ENCODE measurements at regions not wholly inside any gene's neighbourhood (a gene's known extent, or its start where the extent isn't known, plus 50 kb on each side); places are given as distances from the start of the nearest gene placed in this dataset.

DNA sequence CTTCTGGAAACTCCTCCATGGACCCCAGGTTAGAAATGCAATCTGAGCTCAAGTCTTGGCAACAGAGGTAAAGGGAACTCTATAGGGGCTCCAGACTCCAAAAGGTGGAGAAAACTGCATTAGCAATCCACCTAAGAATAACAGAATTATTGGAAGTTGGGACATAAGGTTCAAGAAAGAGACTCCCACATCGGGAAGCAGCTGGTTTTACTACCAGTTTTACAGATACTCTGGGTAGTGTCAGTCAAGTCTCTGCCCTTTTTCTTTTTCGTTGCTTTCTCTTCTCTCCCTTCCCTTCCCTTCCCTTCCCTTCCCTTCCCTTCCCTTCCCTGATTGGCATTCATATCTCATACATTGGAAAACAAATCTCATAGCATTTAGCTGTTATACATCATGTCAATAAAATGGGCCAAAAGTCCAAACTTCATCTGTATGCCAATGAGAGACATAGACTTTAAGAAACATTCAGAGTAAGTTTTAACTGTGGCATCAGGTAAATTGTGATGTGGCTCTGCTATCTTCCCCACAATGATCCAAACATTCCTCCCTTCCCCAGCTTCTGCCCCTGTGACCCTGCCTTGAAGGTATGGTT, 166.7 kb downstream of the KCNE4 start:
- H3K9me3 Mint-ChIP-seq, result no peaks in the 10 kb centered on the region; the same call in 1 of the 2 replicates
- no peaks in the 10 kb centered on the region for H3K27me3 Mint-ChIP-seq (ENCODE audit: low read depth)
- TF ChIP-seq ZNF219 (CRISPR knock-in tag; IDR thresholded peaks at IDR 0.05; ENCODE audit: borderline replicate concordance), result no peak
- no peak for TF ChIP-seq CREM (CRISPR knock-in tag; IDR thresholded peaks at IDR 0.05)
- TF ChIP-seq, protein P1, sequence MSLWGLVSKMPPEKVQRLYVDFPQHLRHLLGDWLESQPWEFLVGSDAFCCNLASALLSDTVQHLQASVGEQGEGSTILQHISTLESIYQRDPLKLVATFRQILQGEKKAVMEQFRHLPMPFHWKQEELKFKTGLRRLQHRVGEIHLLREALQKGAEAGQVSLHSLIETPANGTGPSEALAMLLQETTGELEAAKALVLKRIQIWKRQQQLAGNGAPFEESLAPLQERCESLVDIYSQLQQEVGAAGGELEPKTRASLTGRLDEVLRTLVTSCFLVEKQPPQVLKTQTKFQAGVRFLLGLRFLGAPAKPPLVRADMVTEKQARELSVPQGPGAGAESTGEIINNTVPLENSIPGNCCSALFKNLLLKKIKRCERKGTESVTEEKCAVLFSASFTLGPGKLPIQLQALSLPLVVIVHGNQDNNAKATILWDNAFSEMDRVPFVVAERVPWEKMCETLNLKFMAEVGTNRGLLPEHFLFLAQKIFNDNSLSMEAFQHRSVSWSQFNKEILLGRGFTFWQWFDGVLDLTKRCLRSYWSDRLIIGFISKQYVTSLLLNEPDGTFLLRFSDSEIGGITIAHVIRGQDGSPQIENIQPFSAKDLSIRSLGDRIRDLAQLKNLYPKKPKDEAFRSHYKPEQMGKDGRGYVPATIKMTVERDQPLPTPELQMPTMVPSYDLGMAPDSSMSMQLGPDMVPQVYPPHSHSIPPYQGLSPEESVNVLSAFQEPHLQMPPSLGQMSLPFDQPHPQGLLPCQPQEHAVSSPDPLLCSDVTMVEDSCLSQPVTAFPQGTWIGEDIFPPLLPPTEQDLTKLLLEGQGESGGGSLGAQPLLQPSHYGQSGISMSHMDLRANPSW (CRISPR knock-in tag; conservative IDR thresholded peaks at IDR 0.05; ENCODE audit: low read depth), result no peak
- TF ChIP-seq RORB (CRISPR knock-in tag; IDR thresholded peaks at IDR 0.05), result no peak
- TF ChIP-seq, protein P2, sequence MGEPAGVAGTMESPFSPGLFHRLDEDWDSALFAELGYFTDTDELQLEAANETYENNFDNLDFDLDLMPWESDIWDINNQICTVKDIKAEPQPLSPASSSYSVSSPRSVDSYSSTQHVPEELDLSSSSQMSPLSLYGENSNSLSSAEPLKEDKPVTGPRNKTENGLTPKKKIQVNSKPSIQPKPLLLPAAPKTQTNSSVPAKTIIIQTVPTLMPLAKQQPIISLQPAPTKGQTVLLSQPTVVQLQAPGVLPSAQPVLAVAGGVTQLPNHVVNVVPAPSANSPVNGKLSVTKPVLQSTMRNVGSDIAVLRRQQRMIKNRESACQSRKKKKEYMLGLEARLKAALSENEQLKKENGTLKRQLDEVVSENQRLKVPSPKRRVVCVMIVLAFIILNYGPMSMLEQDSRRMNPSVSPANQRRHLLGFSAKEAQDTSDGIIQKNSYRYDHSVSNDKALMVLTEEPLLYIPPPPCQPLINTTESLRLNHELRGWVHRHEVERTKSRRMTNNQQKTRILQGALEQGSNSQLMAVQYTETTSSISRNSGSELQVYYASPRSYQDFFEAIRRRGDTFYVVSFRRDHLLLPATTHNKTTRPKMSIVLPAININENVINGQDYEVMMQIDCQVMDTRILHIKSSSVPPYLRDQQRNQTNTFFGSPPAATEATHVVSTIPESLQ (CRISPR knock-in tag; IDR thresholded peaks at IDR 0.05), result no peak
- TF ChIP-seq ZNF263 (CRISPR knock-in tag; IDR thresholded peaks at IDR 0.05; ENCODE audit: low read depth), result no peak
- peaks cover 31% of the 10 kb centered on the region for H3K4me1 Mint-ChIP-seq
- DNase-seq (ENCODE audit: low spot score) (no peak), ATAC-seq (no peak)
- POLR2A ChIA-PET, result no interaction called here
- no peaks in the 10 kb centered on the region for H3K36me3 Mint-ChIP-seq
- no peak overlapping the region for H3K27ac Mint-ChIP-seq
- H3K4me3 Mint-ChIP-seq, result no peak overlapping the region
- CTCF ChIA-PET, result interaction anchor here (0.6 to 1.3 kb wide), 3 partner anchors 10 to 901 kb away, joined by 3 to 6 read pairs (median 6); no protein-coding TSS in a partner anchor

DNA sequence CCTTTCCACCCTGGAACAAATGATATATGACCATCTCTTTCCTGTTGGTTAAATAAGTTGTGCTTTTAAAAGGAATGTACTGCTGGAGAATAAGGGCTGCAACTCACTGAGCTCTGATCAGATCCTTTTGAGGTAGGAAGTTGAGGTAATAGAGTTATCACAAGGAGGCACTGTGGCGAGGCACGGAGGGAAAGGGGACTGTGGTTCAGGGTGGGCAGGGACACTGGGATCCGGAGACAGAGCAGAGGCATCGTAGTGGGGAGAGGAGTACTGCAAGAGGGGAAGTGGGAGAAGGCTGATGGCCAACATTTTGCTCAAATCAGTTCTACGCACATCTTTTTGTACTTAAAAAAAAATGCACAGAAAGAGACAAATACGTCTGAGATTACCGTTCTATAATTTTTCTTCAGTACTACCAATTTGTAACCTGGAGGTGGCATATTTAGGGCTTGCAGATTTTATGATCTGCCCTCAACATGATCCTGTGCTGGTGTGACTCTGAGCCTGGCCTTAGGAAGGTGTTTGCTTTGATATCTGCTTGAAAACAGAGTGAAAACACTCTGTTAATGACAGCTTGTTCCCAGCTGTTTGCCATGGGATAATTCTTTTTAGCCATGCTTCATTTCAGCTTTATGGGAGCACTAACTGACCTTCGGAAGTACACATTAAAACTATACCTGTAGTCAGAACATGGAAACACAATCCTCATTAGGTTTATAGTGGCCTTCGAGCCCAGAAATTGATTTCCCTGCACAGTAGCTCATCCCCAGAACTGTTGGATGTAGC, 168.1 kb downstream of the KCNE4 start:
- CTCF ChIA-PET, result interaction anchor here (1.3 to 1.4 kb wide), 2 partner anchors 9 to 248 kb away, joined by 3 to 5 read pairs; no protein-coding TSS in a partner anchor
- no peak overlapping the region for H3K4me3 Mint-ChIP-seq

More for the DNA sequence above, 168.1 kb downstream of the KCNE4 start:
- Mint-ChIP-seq H3K9me3 (no peaks in the 10 kb centered on the region; the same call in 1 of the 2 replicates), H3K4me1 (peaks cover 28% of the 10 kb centered on the region), H3K27ac (no peak overlapping the region), H3K27me3 (ENCODE audit: low read depth) (no peaks in the 10 kb centered on the region), H3K36me3 (no peaks in the 10 kb centered on the region)
- no peak for TF ChIP-seq NFATC4 (CRISPR knock-in tag; IDR thresholded peaks at IDR 0.05)
- no peak for TF ChIP-seq ZNF263 (CRISPR knock-in tag; IDR thresholded peaks at IDR 0.05; ENCODE audit: low read depth)
- no peak for TF ChIP-seq FOXJ3 (CRISPR knock-in tag; IDR thresholded peaks at IDR 0.05; ENCODE audit: borderline replicate concordance)
- TF ChIP-seq, protein P1 (CRISPR knock-in tag; conservative IDR thresholded peaks at IDR 0.05; ENCODE audit: low read depth), result no peak
- no peak for TF ChIP-seq PRRX2 (CRISPR knock-in tag; IDR thresholded peaks at IDR 0.05)
- TF ChIP-seq, protein P3, sequence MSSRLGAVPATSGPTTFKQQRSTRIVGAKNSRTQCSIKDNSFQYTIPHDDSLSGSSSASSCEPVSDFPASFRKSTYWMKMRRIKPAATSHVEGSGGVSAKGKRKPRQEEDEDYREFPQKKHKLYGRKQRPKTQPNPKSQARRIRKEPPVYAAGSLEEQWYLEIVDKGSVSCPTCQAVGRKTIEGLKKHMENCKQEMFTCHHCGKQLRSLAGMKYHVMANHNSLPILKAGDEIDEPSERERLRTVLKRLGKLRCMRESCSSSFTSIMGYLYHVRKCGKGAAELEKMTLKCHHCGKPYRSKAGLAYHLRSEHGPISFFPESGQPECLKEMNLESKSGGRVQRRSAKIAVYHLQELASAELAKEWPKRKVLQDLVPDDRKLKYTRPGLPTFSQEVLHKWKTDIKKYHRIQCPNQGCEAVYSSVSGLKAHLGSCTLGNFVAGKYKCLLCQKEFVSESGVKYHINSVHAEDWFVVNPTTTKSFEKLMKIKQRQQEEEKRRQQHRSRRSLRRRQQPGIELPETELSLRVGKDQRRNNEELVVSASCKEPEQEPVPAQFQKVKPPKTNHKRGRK (CRISPR knock-in tag; IDR thresholded peaks at IDR 0.05; ENCODE audit: borderline replicate concordance), result no peak
- no peak for TF ChIP-seq SOX15 (CRISPR knock-in tag; IDR thresholded peaks at IDR 0.05)
- POLR2A ChIA-PET, result no interaction called here
- DNase-seq (ENCODE audit: low spot score), result no peak
- peak; percentile 55 for ATAC-seq
